Stimulated activated naive CD4-positive, alpha-beta T cell treated with Interleukin-2 at 50 U/mL for 16 hours (primary cell): ENCODE measurements at regions not wholly inside any gene's neighbourhood (a gene's known extent, or its start where the extent isn't known, plus 50 kb on each side); places are given as distances from the start of the nearest gene placed in this dataset.

Experiments used
- DNase-seq: peaks from one replicate; lab custom pipeline; 2025; lab: John Stamatoyannopoulos, UW

DNA sequence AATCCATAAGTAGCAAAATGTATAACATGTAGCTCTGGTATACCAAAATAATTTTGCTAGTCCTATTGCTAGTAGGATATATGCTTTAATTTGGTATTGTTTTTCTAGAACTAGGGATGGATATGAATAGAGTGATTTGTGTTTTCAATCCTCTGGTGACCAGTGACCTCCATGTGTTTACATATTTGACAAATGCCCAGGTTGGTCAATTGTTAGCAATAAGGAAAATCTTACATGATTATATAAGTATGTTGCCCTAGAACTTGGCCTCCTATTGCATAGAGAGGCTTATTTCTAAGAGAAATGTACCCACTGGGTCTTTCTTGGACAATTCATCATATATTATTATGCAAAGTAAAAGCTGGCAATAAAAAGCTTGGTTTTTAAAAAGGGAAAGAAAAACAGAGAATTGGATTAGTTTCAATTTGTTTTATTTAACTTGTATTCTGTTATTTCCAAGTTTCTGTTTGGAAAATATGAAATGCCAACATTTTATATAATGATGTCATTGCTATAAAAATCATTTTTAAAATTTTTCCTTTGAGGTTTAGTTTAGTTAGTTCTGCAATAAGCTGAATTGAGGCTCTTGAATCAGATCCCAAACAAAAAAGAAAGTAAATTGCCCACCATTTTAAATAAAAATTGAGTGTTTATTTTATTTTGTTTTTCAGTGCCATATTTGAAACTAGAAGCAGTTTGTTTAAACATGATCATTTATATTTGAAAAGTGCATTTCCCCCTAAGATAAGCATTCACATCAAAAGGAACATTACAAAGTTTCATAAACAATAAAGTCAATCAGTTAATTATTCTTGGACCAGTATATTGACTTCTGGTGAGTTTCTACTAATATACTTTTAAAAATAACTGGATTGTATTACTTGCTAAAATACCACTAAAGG lies 210.9 kb downstream of the ZC3H11B start:
- DNase-seq = no peak

DNA sequence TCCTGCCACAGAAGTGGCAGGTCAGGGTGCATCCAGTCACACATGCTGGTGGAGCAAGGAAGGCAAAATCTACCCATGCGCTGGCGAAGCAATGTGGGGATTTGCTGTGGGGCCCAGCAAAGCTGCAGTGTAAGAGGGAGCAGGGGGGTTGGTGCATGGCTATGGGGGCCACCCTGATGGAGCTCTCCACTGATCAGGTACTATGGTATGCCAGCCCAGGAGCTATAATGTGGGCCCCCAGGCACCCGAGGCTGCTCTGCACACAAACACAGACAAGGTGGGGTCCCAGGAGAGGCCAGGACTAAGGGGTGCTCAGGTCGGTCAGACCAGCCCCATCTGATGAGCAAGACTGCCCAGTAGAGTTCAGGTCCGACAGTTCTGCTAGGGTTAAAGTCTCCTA lies 213.5 kb downstream of the ZC3H11B start:
- no peak for DNase-seq

DNA sequence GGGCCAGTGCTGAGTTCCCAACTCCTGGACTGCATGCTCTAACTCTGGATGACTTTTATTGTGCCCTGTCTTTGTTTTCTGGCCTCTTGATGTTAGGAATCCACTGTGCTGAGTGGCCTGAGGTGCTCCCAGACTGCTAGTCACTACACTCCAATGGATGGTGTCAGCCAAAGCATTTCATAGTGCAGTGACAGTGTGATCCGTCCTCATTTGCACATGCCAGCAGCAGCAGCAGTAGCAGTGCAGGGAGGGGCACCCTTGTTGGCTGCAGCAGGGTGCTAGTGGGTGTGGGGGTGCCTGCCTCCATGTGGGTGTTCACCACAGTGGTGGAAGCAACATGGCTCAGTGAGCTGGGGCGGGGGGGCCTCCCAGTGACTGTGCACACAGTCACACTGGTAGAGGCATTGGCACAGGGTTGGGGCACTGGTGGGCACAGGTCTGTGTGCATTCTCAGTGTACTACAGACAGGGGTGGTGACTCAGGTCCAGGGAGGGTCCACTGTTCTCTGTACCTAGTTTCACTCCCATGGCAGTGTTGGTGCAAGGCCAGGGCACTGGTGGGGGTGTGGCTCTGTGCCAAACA lies 214.0 kb downstream of the ZC3H11B start:
- no peak for DNase-seq

DNA sequence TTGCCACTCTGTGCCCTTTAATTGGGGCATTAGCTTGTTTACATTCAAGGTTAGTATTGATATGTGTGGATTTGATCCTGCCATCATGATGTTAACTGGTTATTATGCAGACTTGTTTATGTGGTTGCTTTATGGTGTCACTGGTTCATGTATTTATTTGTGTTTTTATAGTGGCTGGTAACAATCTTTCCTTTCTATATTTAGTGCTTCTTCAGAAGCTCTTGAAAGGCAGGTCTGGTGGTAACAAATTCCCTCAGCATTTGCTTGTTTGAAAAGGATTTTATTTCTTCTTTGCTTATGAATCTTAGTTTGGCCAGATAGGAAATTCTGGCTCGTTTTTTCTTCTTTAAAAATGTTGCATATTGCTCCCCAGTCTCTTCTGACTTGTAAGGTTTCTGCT lies 215.4 kb downstream of the ZC3H11B start:
- DNase-seq = no peak

DNA sequence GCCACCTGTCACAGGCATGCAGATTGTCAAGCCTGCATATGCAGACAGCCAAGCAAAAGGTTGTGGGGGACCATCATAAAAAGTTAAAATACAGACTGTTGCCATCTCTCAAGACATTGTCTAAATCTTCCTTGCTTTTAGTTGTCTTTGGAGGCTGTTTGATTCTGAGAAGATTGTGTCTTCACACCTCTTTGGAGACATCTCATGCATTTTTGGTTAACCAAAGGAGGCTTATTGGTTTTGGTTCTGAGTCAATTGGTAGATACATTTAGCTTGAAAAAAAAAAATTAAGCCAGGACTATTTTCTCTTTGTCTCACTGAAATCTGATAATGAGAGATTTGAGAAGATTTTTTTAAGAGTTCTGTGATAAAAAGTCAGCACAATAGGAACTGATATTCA lies 217.6 kb downstream of the LYPLAL1 start:
- DNase-seq = no peak

DNA sequence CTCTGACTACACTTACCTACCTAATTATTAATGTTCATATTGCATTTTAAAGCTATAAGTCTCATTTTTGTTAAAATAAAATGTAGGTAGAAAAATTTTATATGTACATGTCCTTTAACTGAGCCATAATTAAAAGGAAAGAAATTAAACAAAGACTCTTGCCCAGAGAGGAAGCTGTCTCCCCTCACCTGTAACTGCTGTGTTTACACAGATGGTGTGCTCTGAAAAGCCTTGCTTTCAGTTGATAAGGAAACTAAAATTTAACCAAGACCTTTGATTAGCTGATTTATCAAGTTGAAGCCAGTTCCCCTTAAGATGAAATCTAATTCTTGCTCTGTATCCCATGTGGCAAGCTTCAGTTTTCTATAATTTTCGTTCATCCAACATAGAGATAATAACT lies 213.5 kb downstream of the LYPLAL1 start:
- no peak for DNase-seq

DNA sequence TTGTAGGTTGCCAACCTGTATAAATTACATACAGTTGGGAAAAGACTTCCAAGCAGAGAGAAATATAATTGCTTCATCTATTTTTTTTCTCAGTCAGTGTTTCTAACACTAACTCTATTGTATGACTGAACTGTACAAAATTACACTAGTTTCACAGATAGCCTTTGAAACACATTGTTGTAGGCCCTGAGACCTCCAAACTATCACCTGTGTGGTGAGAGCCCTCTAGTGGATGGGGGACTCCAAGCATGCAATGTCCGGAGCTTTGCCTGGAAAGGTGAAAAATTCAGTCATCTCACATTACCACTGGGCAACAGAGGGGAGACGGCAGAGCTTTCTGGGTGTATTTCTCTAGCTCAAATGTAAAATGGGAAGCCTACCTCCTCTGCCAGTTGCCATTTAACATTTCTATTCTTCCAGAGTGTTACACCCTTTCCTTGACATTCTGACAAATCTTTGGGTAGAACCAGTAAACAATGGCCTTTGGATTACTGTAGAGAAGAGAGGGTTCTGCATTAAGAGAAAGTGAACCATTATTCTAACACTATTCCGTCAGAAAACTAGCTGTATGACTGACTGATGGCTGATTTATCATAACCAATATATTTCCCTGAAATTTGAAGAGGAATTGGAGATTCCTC lies 212.2 kb downstream of the LYPLAL1 start:
- no peak for DNase-seq

DNA sequence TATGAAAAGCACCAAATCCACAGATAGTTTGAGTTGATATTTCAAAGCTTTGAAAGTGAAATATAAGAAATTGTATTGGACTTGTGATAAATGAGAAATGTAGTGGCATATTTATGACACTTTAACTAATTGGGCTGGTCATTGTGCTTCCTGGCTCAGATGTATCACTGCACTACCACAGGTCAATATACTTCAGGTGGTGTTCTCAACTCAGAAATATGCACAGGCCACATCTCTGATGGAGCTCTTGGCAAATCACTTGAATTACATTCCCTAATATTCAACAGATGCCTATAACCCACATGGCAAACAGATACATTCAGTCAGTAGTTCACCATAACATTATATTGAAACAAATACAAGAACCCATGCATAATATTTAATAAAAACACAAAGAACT lies 209.6 kb downstream of the LYPLAL1 start:
- DNase-seq = no peak

DNA sequence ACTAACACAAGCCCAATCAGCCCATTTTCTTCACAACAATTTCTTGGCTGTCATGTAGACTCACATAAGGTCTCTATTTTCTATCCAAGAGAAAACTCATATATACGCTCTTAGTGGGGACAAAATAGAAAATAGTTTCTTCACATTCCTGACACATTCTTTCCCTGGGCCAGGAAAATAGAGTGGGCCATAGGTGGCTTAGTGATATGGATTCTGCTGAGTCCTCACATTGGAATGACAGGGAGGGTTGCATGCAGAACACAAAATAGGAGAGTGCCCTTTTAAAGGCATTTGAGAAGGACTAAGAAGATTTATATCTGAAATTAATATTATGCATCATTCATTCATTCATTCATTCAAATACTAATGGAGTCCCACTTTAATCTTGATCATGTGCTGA lies 207.7 kb downstream of the LYPLAL1 start:
- DNase-seq = no peak

DNA sequence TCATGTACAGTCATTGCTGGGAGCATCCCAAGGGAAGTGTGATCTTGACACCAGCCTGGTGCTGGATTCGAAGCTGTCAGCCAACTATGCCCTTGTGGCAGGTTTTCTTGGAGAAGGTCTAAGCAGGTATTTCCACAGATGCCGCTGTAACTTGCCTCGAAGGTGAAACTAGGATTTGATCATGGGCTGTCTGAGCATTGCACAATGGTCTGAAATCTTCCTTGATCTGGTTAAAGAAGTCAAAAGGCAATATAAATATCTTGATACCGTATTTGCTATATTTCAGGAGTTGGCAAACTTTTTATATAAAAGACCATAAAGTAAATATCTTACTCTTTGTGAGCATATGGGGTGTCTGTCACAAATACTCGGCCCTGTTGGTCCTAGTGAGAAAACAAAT lies 206.8 kb downstream of the LYPLAL1 start:
- DNase-seq = no peak

DNA sequence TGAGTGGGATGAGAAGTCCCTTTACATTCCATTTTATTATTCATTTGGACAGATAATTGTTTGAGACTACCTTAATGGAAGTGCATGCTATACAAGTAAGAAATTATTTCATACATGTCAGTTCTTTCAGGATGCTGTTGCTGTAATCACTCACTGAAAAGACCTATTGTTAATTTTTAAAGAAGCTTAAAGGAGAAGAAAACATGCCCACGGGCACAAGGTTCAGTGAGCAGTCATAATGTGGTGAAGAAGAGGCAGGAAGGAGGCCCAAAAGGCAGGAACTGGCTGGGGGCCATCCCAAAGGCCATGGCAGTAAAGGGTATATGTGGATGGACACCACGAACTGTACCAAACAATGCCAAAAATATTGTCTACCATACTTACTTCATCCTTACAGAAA lies 206.0 kb downstream of the LYPLAL1 start:
- DNase-seq = no peak

DNA sequence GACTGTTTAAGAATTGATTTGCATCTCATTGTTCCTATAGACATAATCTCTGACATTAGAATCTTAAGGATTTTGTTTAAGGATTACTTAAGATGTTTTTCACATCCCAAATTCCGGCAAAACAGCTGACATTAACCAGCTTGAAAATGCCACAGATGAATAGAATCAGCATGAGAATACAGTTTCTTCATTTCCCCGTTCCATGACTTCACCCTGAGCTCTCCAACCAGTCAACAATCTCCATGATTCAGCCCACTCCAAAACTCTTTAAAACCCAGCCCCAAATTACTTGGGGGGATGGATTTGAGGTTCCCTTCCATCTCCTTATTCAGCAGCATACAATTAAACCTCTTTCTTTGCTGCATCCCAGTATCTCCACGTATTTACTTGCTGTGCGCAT lies 201.0 kb downstream of the LYPLAL1 start:
- DNase-seq = no peak

DNA sequence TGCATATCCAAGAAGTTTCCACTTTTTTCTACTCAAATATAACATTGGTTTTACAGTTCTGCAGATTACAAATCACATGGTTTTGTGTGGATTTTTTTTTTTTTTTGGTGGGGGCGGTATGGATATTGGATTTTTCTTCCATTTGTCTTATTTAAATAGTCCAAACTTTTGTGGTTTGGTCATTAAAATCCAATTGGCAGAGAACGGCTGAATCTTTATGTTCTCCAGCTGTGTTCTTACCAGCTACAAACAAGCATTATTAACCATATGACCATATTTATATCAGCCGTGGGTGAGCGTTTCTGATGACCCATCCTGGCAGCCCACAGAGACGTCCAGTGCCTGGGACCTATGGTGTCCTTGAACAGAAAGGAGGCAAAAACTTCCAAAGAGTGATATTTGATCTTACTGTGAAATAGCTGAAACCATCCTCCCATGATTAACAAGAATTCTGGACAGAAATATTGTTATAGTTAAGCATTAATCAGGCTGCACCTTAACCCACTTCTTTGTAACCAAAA lies 200.4 kb downstream of the LYPLAL1 start:
- no peak for DNase-seq

DNA sequence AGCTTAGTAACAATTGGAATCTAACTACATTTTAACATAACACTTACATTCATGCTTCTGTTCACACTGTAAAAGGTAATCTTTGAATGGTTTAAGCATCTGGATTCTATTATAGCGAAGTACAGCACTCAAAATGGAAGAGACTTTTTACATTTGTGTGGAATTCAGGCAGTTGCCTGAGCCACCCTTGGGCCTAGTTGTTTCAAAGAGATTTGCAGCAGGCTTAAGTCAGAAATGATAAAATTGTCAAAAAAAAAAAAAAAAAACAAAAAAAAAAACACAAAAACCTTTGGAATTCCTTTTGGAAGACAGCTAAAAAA lies 199.9 kb downstream of the LYPLAL1 start:
- DNase-seq = no peak

DNA sequence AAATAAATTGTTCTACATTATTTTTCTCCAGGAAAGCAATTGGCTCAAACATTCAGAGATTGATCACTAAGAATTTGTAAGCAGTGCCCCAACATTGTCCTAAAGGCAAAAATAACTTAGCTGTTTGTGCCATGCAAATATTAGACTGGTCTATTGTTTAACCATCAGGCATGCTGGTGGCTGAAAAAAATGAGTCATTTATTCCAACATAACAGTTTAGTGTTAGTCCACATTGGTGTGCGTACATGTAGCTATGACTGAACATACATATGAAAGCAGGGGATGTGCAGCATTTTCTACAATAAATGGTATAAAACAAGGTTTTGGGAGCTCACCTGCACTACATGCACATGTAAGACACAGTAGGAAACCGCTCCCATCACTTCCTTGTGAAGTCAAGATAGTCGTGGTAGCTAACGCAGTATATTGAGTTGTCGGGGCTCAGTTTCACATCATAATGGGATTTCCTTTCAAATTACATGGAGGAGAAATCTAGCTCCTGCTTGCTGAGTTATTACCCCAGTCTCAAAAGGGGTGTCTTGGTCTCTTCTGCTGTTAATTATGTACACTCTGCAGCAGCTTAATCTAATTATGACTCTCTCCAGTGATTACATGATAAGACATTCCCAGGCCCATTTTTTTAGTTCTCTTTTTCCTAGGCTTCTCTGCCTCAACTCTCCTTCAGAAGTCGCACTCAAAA lies 199.4 kb downstream of the LYPLAL1 start:
- no peak for DNase-seq

DNA sequence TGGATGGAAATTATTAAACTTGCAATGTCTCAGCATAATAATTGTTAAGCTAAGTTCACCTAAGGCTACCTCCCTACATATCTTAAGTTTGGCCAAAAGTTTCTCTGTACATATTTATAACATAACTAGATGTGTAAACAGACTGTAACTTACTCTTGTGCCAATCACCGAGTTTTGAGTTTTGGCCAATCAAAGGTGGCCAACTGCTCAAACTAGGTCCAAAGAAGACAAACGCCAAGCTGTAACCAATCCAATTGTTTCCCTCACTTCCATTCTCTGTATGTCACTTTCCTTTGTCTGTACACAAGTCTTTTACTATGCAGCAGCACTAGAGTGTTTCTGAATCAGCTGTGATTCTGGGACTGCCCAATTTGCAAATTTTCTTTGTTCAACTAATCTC lies 197.8 kb downstream of the LYPLAL1 start:
- DNase-seq = no peak

DNA sequence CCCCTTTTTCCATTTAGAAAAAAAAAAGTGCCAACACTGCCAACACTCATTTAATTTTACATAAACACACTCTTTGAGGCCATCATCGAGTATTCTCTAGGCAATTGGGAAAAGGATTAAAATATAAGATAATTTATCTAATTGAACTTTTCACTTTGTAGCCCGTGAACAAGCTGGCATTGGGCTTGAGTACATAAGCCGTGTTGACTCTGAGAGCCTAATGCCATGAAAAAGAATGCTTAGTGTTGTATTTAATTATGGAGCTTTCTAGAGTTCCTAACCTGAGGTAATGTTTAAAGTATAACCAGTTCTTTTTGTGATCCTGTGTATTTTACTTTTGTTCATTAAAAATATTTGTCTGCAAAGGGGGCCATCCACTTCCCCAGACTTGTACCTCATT lies 193.8 kb downstream of the LYPLAL1 start:
- DNase-seq = no peak

DNA sequence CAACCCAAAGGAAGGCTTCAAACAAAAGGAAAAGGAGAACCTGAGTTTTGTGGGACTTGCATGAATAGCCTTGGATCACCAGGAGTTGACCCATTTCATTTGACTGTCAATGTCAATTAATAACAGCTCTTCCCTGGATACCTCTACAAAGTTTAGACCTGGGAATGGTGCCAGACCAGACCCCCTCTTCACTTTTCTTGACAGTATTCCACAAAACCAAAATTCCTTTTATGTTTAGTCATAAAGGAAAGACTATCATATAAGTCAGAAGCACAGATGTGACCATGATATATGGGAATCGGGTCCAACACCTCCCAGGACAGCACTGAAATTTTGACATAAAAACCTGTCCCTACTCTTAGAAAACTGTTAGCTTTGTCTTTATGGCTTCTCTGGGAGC lies 191.8 kb downstream of the LYPLAL1 start:
- no peak for DNase-seq

DNA sequence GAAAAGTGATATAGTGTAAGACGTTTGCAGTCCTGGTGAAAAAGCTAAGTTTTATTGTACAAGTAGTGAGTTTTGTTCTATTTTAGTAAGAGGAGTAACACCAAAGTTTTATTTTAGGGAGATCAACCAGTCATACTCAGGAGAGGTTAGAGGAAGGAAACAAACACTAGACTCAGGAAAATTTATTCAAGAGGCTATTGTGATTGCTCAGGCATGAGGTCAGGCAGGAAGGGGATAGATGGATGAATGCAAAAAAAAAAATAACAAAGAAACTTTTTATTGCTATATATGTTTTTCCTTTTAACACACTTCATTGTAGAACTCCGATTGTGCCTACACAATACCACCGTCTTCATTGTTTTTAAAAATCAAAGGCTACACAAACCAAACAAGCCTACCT lies 189.0 kb downstream of the LYPLAL1 start:
- DNase-seq = no peak

DNA sequence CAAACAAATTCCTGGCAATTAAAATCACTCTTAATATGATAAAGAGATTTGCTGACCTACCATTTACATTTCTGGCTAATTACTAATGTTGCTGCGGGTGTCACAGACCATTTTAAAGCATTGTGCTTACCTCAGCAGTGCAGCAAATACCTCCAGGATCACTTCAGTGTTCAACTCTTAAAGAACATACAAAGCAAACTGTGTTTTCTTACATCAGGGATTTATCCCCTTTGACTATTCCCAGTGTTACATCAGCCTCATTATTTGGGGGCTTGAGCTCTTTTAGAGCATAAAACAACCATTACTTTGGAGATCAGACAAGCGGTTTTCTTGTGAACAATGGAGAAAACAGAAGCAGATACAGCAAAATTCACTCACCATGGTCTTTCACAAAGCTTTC lies 185.4 kb downstream of the LYPLAL1 start:
- no peak for DNase-seq

DNA sequence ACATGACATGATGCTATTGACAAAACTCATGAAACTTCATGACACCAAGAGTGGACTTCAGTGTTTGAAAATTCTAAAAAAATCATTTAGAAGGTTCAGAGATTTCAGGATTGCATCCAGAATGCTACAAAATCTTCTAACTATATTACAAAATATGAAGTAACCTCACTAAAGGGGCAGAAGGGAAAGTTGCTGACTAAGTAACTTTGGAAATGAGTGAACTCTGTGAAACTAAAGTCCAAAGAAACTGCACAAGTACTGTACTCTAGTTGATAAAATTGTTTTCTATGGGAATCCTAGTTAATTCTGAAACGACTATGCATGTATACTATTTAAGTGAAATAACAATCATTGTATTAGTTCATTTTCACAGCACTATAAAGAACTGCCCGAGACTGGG lies 184.4 kb downstream of the LYPLAL1 start:
- no peak for DNase-seq

DNA sequence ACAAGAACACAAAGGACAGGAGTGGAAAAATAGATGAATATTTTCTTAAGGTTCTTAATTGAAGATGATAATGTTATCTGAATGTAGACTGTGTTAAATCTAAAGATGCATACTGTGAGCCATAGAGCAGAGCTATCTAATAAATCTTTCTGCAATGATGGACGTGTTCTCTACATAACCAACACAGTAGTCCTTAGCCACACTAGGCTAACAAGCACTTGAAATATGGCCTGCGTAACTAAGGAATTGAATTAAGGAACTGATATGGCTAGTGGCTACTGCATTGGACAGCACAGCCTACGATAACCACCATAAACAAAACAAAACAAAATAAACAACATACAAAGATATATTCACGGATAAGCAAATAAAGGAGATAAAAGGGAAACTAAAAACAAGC lies 181.3 kb downstream of the LYPLAL1 start:
- DNase-seq = no peak
